Fibroblast of the aortic adventitia (primary cell): ENCODE measurements at regions not wholly inside any gene's neighbourhood (a gene's known extent, or its start where the extent isn't known, plus 50 kb on each side); places are given as distances from the start of the nearest gene placed in this dataset.

Experiments
- DNase-seq: peaks from one replicate; pipeline ENCODE4 v3.0.0-alpha.2; 2010; ENCODE audit warnings: low read depth
- H3K4me3 ChIP-seq: 2 replicates; pipeline ENCODE4 v1.5.1; 2011; ENCODE audit warnings: low read depth, mild to moderate bottlenecking, control low read depth, low read length, moderate library complexity
- TF ChIP-seq, protein P1 (sequence below): IDR thresholded peaks from 2 replicates; pipeline ENCODE4 v1.5.1; 2011; ENCODE audit warnings: mild to moderate bottlenecking, low read length, control low read depth, inconsistent platforms; ENCODE audit not compliant: insufficient read depth

GRCh38 chr6:105900125-105900937 is 185.8 kb upstream of the PRDM1 start:
- H3K4me3 ChIP-seq, result no peak overlapping the region
- peak; percentile 85 for DNase-seq
- TF ChIP-seq, protein P1, sequence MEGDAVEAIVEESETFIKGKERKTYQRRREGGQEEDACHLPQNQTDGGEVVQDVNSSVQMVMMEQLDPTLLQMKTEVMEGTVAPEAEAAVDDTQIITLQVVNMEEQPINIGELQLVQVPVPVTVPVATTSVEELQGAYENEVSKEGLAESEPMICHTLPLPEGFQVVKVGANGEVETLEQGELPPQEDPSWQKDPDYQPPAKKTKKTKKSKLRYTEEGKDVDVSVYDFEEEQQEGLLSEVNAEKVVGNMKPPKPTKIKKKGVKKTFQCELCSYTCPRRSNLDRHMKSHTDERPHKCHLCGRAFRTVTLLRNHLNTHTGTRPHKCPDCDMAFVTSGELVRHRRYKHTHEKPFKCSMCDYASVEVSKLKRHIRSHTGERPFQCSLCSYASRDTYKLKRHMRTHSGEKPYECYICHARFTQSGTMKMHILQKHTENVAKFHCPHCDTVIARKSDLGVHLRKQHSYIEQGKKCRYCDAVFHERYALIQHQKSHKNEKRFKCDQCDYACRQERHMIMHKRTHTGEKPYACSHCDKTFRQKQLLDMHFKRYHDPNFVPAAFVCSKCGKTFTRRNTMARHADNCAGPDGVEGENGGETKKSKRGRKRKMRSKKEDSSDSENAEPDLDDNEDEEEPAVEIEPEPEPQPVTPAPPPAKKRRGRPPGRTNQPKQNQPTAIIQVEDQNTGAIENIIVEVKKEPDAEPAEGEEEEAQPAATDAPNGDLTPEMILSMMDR, result no peak

- H3K4me3 ChIP-seq, result no peak overlapping the region
- DNase-seq, result peak; percentile 35
- TF ChIP-seq, protein P1, result no peak
These were observed 187.8 kb upstream of the PRDM1 start for GRCh38 chr6:105898286-105898685.

GRCh38 chr6:105897131-105897530 is 189.0 kb upstream of the PRDM1 start:
- no peak for DNase-seq
- TF ChIP-seq, protein P1, result no peak
- H3K4me3 ChIP-seq, result no peak overlapping the region

- no peak overlapping the region for H3K4me3 ChIP-seq
- TF ChIP-seq, protein P1, result no peak
- DNase-seq, result no peak
These were observed 189.4 kb upstream of the PRDM1 start for GRCh38 chr6:105896821-105897095.

DNA sequence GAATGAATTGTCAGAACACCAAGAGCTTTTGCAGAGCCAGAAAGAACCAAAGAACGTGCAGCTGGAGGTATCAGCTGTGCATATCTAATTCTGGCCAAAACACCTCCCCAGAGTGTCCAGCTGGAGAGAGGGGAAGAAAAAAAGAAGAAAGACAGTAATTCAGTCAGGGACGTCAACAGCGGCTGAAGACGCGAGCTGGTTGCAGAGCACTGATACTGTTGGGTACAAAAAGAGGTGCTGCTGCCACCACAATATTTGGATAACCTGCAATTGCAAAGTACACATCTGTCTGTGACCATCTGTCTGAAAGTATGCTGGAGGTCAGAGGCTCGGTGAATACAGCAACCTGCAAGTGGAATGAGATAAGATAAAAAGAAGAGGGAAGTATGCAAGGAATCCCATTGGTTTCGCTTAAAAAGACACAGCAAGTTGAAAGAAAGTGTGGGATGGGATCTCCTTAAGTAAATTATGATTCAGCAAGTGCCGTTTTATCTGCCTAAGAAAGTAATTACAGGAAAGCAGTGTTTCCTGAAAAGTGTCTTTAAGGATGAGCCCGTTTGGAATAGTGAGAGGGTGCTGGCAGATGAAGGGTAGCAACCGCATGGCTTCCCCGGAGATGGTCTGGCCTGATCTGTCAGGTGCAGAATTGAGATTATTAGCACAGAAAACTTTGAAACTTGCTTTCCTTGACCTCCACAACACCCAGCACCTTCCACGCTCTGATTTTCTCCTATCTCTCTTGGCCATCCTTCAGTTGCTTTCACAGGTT is 189.9 kb upstream of the PRDM1 start:
- no peak overlapping the region for H3K4me3 ChIP-seq
- no peak for DNase-seq
- TF ChIP-seq, protein P1, result no peak

GRCh38 chr6:105894556-105894955 is 191.6 kb upstream of the PRDM1 start:
- H3K4me3 ChIP-seq, result no peak overlapping the region
- no peak for DNase-seq
- TF ChIP-seq, protein P1, result no peak
